ENCODE measurements at regions not wholly inside any gene's neighbourhood (a gene's known extent, or its start where the extent isn't known, plus 50 kb on each side); places are given as distances from the start of the nearest gene placed in this dataset.

GRCh38 chr12:89087876-89088275 is 264.4 kb downstream of the DUSP6 start:
- DNase-seq (ENCODE audit: low spot score) (no peak), ATAC-seq (ENCODE audit: low FRiP score) (no peak)
- no peak for TF ChIP-seq CTCF (IDR thresholded peaks at IDR 0.05)

DNA sequence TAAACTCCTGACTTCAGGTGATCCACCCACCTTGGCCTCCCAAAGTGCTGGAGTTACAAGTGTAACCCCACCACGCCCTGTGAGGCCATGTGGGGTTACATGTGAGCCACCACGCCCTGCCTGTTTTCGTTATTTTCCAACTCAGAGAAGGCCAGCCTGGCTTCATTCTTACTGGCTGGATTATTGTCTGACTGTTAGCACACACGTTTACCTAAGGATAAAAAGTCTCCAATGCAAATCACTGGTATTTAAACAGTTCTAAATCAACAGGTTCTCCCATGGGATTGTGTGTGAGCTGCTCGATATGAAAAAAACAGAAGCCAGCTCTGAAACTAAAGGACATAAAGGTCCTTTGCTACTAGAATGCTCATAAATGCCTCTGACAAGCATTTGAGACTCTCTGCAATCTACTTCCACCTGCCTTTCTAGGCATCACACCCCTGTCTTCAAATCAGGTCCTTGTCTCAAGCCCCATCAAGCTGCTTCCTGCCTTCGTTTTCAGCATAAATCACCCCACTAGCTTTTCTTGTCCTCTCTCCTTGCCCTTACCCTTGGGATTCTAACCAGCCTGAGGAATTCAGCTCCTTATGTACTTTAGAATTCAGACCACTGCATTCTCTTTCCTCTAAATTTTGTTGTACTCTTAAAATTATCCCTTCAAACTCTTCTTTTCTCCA is 265.0 kb downstream of the DUSP6 start:
- ATAC-seq (ENCODE audit: low FRiP score) (no peak), DNase-seq (ENCODE audit: low spot score) (no peak)

GRCh38 chr12:89085421-89085820 is 266.9 kb downstream of the DUSP6 start:
- TF ChIP-seq CTCF (IDR thresholded peaks at IDR 0.05): no peak
- ATAC-seq (ENCODE audit: low FRiP score) (no peak), DNase-seq (ENCODE audit: low spot score) (no peak)

More for the DNA sequence above, 265.0 kb downstream of the DUSP6 start:
- TF ChIP-seq CTCF (IDR thresholded peaks at IDR 0.05): no peak

DNA sequence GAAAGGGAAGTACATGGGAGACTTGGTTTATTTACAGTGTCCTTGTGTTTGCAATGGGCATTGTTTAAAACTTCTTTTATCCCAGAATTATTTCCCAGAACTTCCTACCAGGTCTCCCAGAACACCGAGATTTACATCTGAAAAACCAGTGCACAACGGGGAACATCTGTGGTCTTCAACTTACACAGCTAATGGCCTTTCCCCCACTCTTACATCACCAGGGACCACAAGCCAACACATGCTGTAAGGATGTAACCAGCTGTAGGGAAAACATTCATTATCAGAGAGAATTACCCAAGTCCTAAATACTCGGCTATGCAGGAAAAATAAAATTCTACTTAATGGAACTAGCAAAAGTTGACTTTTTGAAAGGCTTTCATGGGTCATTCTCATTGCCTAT is 267.6 kb downstream of the DUSP6 start:
- TF ChIP-seq CTCF (IDR thresholded peaks at IDR 0.05): no peak
- DNase-seq (ENCODE audit: low spot score): no peak
- no peak for ATAC-seq (ENCODE audit: low FRiP score)

DNA sequence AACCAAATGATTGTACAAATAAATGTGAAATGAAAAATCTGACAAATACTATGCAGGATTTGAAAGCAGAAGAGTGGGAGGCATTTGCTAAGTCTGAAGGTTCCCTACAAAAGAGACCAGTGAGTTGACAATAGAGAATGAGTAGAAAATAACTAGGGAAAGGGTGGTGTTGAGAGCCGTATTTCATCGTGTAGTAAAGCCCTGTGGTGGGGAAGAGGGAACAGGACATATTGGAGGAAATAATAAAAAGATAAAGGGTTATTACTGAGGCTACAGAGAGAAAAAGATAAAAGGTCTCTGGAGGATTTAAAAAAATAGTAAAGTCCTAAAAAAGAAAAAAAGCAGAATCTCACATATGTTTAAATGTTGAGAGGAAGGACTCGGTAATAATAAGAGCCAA is 268.8 kb downstream of the DUSP6 start:
- no peak for ATAC-seq (ENCODE audit: low FRiP score)

DNA sequence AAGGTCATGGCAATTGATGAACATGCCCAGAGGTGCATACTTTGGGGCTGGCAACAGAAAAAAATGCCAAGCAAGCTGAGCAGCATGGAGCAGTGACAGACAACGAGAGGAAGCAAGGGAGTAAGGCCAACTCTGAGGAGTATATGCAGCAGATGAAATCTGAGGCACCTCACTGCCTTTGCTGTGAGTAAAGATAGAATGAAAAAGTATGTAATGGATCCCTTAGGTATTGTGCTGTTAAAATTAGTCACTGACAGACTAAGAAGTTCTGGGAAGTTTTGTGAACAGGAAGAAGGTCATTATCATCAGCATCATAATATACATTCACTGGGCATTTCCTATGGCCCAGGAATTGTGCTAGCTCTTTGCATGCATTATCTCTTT is 269.9 kb downstream of the DUSP6 start:
- no peak for TF ChIP-seq CTCF (IDR thresholded peaks at IDR 0.05)
- no peak for ATAC-seq (ENCODE audit: low FRiP score)
- DNase-seq (ENCODE audit: low spot score): no peak

More for the DNA sequence above, 268.8 kb downstream of the DUSP6 start:
- no peak for TF ChIP-seq CTCF (IDR thresholded peaks at IDR 0.05)
- no peak for DNase-seq (ENCODE audit: low spot score)

DNA sequence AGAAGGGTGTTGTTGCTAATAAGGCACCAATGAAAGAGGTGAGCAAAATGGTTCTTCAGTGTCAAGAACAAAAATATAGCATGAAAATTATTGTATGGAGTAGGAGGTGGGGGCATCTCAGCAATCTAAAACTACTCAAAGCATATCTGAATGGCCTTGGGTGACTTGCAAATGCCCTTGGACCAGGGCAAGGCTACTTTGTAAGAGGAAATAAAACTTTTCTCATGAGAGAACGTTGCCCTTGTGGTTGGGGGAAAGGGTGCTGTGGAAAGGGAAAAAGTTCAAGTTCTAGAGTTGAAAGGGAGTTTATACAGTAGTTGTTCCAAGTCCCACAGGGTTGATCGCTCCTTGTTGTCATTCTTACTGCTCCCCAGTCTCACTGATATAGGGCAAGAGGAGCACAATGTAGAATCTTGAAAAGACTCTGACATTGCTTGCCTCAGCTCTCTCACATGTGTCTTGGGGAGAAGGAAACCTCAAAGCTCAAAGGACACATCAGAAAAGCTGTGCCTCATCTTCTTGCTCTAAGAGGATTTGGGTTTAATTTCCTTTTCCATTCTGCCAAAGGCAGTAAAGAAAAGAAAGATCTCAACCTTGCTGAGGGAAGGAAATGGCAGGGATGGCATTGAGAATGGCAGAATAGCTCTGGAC is 270.5 kb downstream of the DUSP6 start:
- TF ChIP-seq CTCF (IDR thresholded peaks at IDR 0.05): no peak
- DNase-seq (ENCODE audit: low spot score): no peak
- no peak for ATAC-seq (ENCODE audit: low FRiP score)
